Stimulated activated CD8-positive, alpha-beta memory T cell treated with anti-CD3 and anti-CD28 coated beads, Interleukin-12 subunit alpha, Interleukin-12 subunit beta, amount 100 ng/mL, for 4 hours (primary cell): ENCODE measurements at regions not wholly inside any gene's neighbourhood (a gene's known extent, or its start where the extent isn't known, plus 50 kb on each side); places are given as distances from the start of the nearest gene placed in this dataset.
"Not testable (repeated sequence)": the region's sequence is repeated elsewhere in the genome, so short reads cannot be mapped to it uniquely, and the experiment has no call there.

ENCODE experiments used
- DNase-seq: peaks from one replicate; pipeline ENCODE4 v3.0.0-alpha.2; 2020; ENCODE audit warnings: low read depth

- no peak for DNase-seq
These were observed 192.2 kb upstream of the HS6ST1 start for GRCh38 chr2:128510701-128511397.

DNA sequence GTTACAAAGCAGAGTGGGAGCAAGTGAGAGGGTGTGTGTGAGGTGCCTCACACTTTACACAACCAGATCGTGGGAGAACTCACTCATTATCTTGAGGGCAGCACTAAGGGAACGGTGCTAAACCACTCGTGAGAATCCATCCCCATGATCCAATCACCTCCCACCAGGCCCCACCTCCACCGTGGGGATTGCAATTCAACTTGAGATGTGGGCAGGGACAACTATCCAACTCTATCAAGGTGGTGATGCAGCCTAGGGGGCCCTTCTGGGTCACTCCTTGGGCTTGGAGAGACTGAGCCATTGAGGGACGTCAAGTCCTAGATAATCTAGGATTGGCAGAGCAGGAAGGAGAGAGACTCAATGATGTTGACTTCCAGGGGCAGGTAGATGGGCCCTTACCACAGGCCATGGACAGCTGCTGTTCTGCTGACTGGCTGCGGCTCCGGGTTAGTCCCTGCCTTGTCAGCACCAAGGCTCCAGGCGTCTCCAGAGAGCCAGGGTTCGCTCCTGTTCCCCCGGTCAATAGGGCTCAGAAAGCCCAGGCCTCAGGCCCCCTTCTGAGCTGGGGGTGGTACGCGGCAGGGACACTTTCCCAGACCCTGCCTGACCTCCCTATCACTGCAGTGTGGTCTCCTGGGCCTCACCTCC lies 193.2 kb upstream of the HS6ST1 start:
- DNase-seq, result no peak

GRCh38 chr2:128512379-128513115 lies 193.9 kb upstream of the HS6ST1 start:
- no peak for DNase-seq

- DNase-seq, result no peak
These were observed 194.7 kb upstream of the HS6ST1 start for GRCh38 chr2:128513116-128513960.

- no peak for DNase-seq
These were observed 195.3 kb upstream of the HS6ST1 start for GRCh38 chr2:128513961-128514283.

GRCh38 chr2:128514555-128514955 lies 195.9 kb upstream of the HS6ST1 start:
- DNase-seq, result no peak

- DNase-seq, result no peak
These were observed 198.3 kb upstream of the HS6ST1 start for GRCh38 chr2:128516938-128517337.

DNA sequence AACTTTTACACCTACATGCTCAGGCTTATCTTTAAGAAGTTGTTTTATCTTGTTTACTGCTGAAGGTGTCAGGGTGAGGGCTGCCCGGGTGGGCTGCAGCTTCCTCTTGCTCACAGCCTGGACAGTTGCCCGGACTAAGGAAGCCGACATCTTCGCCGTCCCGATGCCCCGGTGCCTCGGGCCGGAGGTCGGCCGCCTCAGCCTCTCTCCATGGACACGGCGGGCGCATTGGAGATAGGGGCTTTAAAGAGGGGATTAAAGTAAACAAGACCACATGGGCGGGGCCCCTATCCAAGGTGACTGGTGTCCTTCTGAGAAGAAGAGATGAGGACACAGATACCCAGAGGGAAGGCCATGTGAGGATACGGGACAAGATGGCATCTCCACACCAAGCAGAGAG lies 200.4 kb upstream of the HS6ST1 start:
- DNase-seq, result not testable (repeated sequence)

DNA sequence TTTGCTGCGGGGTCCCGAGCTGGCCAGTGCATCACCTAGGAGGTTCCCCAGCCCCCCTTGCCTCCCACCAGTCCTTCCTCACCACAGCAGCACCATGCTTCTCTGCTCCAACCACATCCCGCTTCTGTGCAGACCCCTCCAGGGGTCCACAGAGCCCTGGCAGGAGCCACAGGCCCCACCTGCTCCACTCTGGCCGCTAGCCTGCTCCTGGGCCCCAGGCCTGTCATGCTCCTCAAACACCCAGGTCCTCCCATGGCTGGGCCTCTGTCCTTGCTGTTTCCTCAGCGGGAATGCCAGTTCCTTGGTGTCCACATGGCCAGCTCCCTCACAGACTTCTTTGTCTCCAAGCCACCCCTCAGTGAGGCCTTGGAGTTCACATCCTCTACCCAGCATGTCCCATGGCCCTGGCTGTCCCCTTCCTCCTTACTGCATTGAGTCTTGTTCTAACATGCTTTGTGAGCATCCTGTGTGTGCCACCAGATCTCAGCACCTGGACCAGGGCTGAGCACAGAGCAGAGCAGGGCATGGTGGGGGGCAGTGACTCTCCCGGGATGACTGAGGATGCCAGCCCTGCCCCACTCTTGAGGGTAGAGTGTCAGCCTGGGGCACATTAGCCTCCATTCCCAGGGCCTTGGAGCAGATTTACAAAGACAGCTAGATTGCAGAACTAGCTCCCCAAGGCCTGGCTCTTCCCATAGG lies 201.0 kb upstream of the HS6ST1 start:
- DNase-seq, result no peak

- no peak for DNase-seq
These were observed 201.7 kb upstream of the HS6ST1 start for GRCh38 chr2:128520340-128520739.

DNA sequence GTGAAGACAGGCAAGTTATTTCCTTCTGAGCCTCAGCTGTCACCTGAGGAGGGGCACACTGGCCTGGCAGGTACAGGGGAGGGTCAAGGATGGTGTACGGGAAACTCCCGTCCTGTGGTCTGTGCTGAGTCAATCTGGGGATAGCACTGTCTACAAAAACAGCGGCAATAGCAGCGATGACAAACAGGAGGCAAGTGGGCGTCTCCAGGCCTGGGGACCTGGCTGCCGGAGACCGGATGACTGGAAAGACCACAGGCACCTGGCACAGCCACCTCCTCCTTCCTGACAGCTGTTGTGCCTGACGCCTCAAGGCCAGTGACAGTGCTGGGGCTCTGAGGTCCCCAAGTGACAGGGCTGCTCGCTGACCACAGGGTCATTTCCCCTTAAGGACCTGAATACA lies 202.1 kb upstream of the HS6ST1 start:
- no peak for DNase-seq

- no peak for DNase-seq
These were observed 202.8 kb upstream of the HS6ST1 start for GRCh38 chr2:128521482-128521881.

DNA sequence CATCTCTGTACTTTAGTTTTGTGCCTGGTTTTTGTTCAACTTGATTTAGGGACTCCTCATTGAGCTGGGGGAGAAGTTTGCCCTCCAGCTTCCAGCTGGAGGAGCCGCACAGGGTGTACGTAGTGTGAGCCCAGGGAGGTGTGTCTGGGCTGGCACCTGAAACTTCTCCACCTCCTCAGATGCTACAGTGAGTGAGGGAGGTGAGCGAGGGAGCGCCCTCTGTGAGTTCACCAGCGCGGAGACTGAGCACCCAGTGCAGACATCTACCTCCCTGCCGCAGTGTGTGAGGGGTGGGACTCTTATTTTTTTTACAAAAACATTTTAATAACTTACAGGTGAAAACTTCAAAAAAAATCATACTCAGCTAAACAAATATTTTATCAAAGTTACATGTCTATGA lies 204.2 kb upstream of the HS6ST1 start:
- DNase-seq, result no peak

- DNase-seq, result no peak
These were observed 204.8 kb upstream of the HS6ST1 start for GRCh38 chr2:128523457-128523856.

DNA sequence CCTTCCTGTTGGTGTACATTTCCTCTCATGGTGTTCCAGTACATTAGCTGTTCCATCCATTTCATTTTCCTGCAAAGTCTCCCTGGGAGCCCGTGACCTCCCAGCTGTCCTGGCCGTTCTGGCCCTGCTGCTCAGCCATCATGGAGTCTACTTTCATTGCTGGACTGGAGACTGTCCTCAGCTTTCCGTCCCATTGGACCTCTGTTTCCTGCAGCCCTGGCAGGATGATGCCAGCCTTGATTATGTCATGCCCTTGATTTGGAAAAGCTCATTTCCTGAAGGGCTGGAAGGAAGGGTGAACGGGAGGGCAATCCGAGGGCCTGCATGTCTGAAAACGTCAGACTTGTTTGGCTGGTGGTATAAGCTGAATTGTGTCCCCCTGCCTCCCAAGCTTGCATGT lies 205.5 kb upstream of the HS6ST1 start:
- no peak for DNase-seq

- DNase-seq, result no peak
These were observed 207.0 kb upstream of the HS6ST1 start for GRCh38 chr2:128525653-128526052.

- no peak for DNase-seq
These were observed 207.8 kb upstream of the HS6ST1 start for GRCh38 chr2:128526455-128526976.

- DNase-seq, result no peak
These were observed 209.5 kb upstream of the HS6ST1 start for GRCh38 chr2:128528133-128528532.

DNA sequence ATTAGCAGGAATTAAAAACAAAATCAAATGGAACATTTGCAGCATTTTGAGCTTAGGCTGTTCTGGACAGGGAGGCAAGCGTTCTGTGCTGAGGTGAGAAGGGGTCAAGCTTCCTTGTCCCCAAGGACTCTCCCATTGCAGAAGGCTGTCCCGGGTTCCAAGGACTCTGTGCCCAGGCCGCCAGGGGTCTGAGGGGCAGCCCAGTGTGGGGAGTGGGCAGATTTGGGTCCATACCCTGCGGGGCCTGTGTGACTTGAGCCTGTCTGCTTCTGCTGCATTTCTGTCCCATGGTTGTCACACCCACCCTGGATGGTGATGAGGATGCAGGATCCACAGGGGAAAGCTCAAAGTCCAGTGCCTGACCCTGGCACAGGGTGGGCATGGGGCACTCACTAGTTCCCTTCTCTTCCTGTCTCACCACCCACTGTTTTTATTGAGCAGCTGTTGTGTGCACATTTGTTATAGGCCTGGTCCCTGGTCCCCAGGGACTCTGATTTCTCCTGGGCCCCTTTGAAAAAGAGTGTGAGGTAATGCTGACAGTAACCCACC lies 211.4 kb upstream of the HS6ST1 start:
- no peak for DNase-seq

DNA sequence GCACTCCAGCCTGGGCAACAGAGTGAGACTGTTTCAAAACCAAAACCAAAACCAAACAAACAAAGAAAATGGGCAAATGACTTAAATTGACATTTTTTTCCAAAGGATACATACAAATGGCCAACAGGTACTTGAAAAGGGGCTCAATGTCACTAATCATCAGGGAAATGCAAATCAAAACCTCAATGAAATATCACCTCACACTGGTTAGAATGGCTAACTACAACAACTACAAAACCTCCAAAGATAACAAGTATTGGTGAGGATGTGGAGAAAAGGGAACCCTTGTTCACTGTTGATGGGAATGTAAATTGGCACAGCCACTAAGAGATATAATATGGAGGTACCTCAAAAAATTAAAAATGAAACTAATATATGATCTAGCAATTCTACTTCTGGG lies 213.2 kb upstream of the HS6ST1 start:
- DNase-seq, result no peak

DNA sequence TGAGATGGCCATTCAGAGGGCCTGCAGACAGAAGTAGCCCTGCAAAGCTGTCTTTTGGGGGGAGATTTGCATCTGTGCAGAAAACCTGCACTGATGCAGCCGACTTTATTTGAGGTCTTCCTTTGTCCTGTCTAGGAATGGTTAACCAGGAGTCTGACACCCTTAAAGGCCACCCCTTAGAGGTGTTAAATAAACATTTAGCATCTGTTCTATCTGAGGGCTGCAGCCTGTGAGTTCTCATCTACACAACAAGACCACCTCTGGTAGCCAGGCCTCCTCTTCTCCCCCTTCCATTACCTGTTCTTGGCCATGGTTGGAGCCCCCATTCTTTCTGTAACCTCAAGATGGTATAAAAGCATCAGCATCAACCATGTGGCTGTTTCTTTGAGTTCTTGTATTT lies 214.4 kb upstream of the HS6ST1 start:
- DNase-seq, result no peak
